GM19099 (cell line): ENCODE measurements at regions not wholly inside any gene's neighbourhood (a gene's known extent, or its start where the extent isn't known, plus 50 kb on each side); places are given as distances from the start of the nearest gene placed in this dataset.

Experiments used
- POLR2A ChIP-seq: IDR thresholded peaks from 3 replicates; pipeline ENCODE4 v1.6.1; 2011; ENCODE audit warnings: low read depth; ENCODE audit not compliant: insufficient read length; ENCODE audit errors: extremely low read depth

GRCh38 chr6:6997263-6998193 lies 110.2 kb upstream of the RREB1 start:
- no peak for TF ChIP-seq POLR2A

GRCh38 chr6:6998194-6998569 lies 109.6 kb upstream of the RREB1 start:
- no peak for TF ChIP-seq POLR2A

- no peak for TF ChIP-seq POLR2A
Observed at GRCh38 chr6:7000825-7001777, 106.7 kb upstream of the RREB1 start.

- no peak for TF ChIP-seq POLR2A
Observed at GRCh38 chr6:7003041-7003440, 104.7 kb upstream of the RREB1 start.

GRCh38 chr6:7004581-7005297 lies 103.0 kb upstream of the RREB1 start:
- no peak for TF ChIP-seq POLR2A

DNA sequence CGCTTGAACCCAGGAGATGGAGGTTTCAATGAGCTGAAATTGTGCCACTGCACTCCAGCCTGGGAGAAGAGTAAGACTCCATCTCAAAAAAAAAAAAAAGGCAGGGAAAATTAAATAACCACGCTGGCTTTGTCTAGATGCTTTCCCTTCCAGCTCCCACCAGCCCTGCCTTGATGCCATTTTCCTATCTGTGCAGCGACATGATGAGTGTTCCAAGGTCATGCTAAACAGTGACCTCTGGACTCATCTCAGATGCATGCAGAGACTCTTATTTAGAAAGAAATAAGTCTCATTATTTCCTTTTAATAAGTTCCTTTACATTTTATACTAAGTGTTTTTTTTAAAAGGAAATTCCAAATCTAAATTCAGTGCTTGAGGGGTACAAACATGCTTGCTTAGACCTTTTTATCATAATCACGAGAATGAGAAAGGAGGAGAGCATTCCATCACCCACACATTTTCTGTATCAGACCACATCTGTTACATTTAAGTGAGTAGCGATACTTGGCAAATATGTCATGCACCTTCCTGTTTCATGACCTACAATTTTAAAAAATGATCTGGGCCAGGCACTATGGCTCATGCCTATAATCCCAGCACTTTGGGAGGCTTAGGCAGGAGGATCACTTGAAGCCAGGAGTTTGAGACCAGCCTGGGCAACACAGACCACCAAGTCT lies 101.1 kb upstream of the RREB1 start:
- no peak for TF ChIP-seq POLR2A

DNA sequence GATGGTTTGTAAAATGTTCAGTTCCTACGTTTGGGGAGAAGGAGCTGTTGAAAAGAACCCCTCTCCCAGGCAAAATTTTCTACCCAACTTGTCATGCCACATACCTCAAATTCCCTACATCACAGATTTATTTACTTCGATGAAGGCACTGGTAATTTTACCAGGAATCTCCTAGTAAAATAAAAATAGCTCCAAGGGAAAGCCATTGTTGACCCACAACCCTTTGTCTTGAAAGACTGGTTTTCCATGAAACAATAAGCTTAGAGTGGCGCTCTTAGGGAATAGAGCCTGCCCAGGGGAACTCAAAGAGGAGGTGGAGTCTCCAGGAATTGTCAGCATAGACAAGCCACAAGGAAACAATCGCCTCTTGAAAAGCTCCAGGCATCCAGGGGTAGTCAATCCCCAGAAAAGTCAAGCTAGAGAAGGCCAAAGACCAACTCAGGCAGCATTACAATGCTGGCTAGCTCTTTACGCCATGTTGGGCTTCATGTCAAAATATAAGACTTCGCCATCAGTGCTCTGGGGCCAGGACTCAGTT lies 99.2 kb upstream of the RREB1 start:
- no peak for TF ChIP-seq POLR2A

DNA sequence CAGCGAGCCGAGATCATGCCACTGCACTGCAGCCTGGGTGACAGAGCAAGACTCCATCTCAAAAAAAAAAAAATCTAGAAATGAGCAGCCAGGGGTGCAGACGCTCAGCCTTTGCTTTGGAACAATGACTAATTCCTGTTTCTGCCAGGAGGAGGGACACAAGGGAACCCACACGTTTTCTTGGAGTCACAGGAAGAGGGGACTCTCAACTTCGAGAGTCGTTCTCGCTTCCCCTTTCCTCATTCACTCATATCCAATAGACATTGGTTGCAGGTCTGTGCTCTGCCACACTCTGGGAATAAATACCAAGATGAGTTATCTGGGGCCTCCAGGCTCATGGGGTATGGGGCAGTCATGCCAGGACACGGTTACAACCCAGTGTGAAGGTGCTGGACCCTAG lies 91.5 kb upstream of the RREB1 start:
- no peak for TF ChIP-seq POLR2A

DNA sequence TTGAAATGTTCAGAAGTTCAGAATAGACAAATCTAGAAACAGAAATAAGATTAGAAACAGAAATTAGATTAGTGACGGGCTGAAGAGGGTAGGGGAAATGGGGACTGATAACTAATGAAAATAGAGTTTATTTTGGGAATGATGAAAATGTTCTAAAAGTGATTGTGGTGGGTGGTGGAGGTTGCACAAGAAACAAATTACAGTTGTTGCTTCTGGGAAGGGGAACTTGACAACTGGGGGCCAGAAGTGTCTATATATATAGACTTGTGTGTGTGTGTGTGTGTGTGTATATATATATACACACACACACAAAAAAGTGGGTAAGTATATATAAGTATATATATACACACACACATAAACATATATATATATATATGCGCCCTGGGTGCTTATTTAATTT lies 86.5 kb upstream of the RREB1 start:
- no peak for TF ChIP-seq POLR2A

DNA sequence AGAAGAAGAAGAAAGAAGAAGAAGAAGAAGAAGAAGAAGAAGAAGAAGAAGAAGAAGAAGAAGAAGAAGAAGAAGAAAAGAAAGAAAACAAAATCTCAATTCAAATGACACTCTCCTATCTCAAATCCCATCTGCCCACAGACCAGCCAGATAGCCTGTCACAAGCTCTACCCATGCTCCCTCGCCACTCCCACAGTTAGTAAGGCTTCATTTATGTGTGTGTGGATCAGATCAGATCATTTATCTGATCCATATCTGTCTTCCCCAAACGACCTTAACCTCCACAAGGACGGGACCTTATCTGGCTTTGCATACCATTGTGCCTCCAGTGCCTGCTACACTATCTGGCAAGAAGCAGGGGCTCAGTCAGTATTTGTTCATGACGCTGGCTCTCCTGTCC lies 81.9 kb upstream of the RREB1 start:
- TF ChIP-seq POLR2A: no peak

GRCh38 chr6:7033202-7033601 lies 74.6 kb upstream of the RREB1 start:
- no peak for TF ChIP-seq POLR2A

DNA sequence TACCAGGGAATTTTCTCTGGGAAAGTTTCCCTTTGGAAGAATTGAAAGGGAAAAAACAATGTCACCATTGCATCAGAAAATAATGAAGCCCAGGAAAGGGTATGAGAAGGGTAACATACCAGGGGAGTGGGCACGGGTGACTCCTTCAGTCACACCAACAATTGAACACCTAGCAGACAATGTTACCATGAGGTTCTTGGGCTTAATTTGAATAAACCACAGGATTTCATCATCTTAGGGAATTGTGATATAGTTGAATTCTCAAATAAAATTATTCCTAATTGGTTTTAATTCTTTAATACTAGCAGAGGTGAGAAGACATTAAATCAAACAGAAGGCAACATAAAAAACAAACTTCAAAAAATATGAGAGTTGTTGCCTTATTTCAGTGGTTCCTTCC lies 73.7 kb upstream of the RREB1 start:
- TF ChIP-seq POLR2A: no peak

- TF ChIP-seq POLR2A: no peak
Observed at GRCh38 chr6:7035837-7036249, 71.9 kb upstream of the RREB1 start.

- TF ChIP-seq POLR2A: no peak
Observed at GRCh38 chr6:7041511-7042026, 66.2 kb upstream of the RREB1 start.
